ENCODE measurements at regions not wholly inside any gene's neighbourhood (a gene's known extent, or its start where the extent isn't known, plus 50 kb on each side); places are given as distances from the start of the nearest gene placed in this dataset.

GRCh38 chr13:111872475-111873150, 194.3 kb upstream of the SOX1 start:
- intact Hi-C loops (cut with DNase I): no loop called here
- H3K27ac ChIP-seq: no peak overlapping the region
- ATAC-seq (no peak), DNase-seq (no peak)
- no peak for TF ChIP-seq CTCF (IDR thresholded peaks at IDR 0.05)
- H3K27me3 ChIP-seq (ENCODE audit: insufficient read depth in 3 of 3, low read length in 2 of 3): peaks cover 0 to 3% (median 0%) of the 10 kb centered on the region in 3 donors
- no peak overlapping the region for H3K4me3 ChIP-seq
- H3K36me3 ChIP-seq (ENCODE audit: insufficient read depth in 1 of 2, low read depth in 1 of 2): no peaks in the 10 kb centered on the region
- no peaks in the 10 kb centered on the region for H3K4me1 ChIP-seq
- no peaks in the 10 kb centered on the region for H3K9me3 ChIP-seq
- WGBS, 3 donors: 77 to 83% (median 82%) methylated on average over 12 of the region's 12 CpGs

- intact Hi-C loops (cut with DNase I): no loop called here
- no peak for DNase-seq
- WGBS, 3 donors: 79 to 92% (median 88%) methylated on average over 8 of the region's 8 CpGs
- Histone ChIP-seq H3K9me3 (no peaks in the 10 kb centered on the region), H3K27me3 (ENCODE audit: insufficient read depth in 3 of 3, low read length in 2 of 3) (peaks cover 0 to 3% (median 0%) of the 10 kb centered on the region in 3 donors), H3K27ac (no peak overlapping the region), H3K36me3 (ENCODE audit: insufficient read depth in 1 of 2, low read depth in 1 of 2) (no peaks in the 10 kb centered on the region), H3K4me3 (no peak overlapping the region), H3K4me1 (no peaks in the 10 kb centered on the region)
- no peak for ATAC-seq
- TF ChIP-seq CTCF (IDR thresholded peaks at IDR 0.05): no peak
Observed at GRCh38 chr13:111873676-111874178, 193.2 kb upstream of the SOX1 start.

DNA sequence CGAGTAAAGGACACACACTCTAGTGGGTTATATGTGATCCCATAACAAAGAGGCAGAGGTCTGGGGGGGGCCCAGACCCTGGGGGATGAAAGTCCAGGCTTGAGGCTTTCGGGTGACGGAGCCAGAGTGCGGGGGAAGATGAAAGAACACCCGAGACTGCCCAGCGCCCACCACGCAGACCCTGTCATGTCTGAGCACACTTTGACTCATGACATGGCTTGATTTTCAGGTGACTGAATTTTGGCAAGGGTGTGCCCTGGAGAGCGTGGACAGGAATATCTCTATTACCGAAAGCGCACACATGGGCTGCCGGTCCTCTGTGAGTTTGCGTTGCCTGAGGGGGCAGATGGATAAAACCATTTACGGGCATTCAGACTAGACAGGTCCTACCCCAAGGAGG, 192.0 kb upstream of the SOX1 start:
- H3K4me3 ChIP-seq: no peak overlapping the region
- no peak for TF ChIP-seq CTCF (IDR thresholded peaks at IDR 0.05)
- no peak overlapping the region for H3K27ac ChIP-seq
- intact Hi-C loops (cut with DNase I): no loop called here
- peaks cover 0 to 3% (median 0%) of the 10 kb centered on the region in 3 donors for H3K27me3 ChIP-seq (ENCODE audit: insufficient read depth in 3 of 3, low read length in 2 of 3)
- DNase-seq (no peak), ATAC-seq (no peak)
- WGBS, 3 donors: 88 to 91% (median 90%) methylated on average over 13 of the region's 13 CpGs
- H3K36me3 ChIP-seq (ENCODE audit: insufficient read depth in 1 of 2, low read depth in 1 of 2): no peaks in the 10 kb centered on the region
- H3K9me3 ChIP-seq: no peaks in the 10 kb centered on the region
- H3K4me1 ChIP-seq: no peaks in the 10 kb centered on the region

DNA sequence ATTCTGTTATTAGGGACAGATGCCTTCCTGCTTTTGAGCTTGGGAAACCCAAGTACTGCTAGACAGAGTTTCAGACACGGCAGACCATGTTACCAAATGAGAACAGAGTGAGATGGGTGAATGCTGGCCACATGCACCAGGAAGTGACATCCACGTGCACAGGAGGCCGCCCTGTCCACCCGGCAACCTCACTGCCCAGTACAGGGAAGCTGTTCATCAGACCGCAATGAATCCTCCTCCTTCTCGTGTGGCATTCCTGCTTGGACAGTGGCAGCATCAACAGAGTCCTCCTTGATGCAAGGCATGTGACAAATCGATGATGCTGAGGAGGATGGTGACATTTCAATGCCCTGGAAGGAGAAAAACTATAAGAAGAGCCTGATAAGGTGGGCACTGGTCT, 191.0 kb upstream of the SOX1 start:
- Histone ChIP-seq H3K36me3 (ENCODE audit: insufficient read depth in 1 of 2, low read depth in 1 of 2) (no peaks in the 10 kb centered on the region), H3K27ac (no peak overlapping the region), H3K9me3 (no peaks in the 10 kb centered on the region), H3K4me1 (no peaks in the 10 kb centered on the region), H3K4me3 (no peak overlapping the region), H3K27me3 (ENCODE audit: insufficient read depth in 3 of 3, low read length in 2 of 3) (peaks cover 0 to 3% (median 0%) of the 10 kb centered on the region in 3 donors)
- no peak for TF ChIP-seq CTCF (IDR thresholded peaks at IDR 0.05)
- intact Hi-C loops (cut with DNase I): no loop called here
- ATAC-seq: no peak
- WGBS, 3 donors: 64 to 71% (median 65%) methylated on average over 7 of the region's 7 CpGs
- no peak for DNase-seq

DNA sequence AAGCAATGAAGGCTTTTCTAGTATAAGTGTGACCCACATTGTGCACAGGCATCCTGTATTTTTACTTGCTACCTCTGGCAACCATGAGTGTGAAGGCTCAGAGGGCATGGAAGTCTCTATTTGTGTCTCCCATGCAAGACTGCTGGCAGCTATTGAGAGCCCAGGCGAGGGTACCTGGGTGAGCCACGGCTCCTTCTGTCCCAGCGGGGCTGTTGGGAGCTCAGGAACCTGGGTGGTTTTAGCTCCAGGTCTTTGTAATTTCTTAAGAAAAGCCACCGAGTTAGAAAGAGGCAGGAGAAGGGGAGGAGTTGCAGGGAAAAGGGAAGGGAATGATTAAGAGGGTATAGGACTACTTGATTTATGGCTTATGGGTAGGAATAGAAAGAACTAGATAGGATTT, 190.4 kb upstream of the SOX1 start:
- no peak for DNase-seq
- no peaks in the 10 kb centered on the region for H3K9me3 ChIP-seq
- H3K27ac ChIP-seq: no peak overlapping the region

More for the DNA sequence above, 190.4 kb upstream of the SOX1 start:
- Histone ChIP-seq H3K4me1 (no peaks in the 10 kb centered on the region), H3K36me3 (ENCODE audit: insufficient read depth in 1 of 2, low read depth in 1 of 2) (no peaks in the 10 kb centered on the region), H3K4me3 (no peak overlapping the region), H3K27me3 (ENCODE audit: insufficient read depth in 3 of 3, low read length in 2 of 3) (peaks cover 0 to 3% (median 0%) of the 10 kb centered on the region in 3 donors)
- ATAC-seq: no peak
- no peak for TF ChIP-seq CTCF (IDR thresholded peaks at IDR 0.05)
- intact Hi-C loops (cut with DNase I): no loop called here
- WGBS, 3 donors: 46 to 59% (median 54%) methylated on average over 4 of the region's 4 CpGs
